OCI-LY1 (cell line): ENCODE measurements at regions not wholly inside any gene's neighbourhood (a gene's known extent, or its start where the extent isn't known, plus 50 kb on each side); places are given as distances from the start of the nearest gene placed in this dataset.

Experiments
- H2AFZ ChIP-seq: fragments of 200-600 bp; sonication (generic), shearing (Covaris generic); 2 replicates; pipeline ENCODE4 v1.6.0; 2014; ENCODE audit warnings: antibody characterized with exemption, mild to moderate bottlenecking, low read length
- H3F3A ChIP-seq: fragments of 200-600 bp; sonication (generic), shearing (Covaris generic); 2 replicates; pipeline ENCODE4 v1.6.0; 2014; ENCODE audit warnings: mild to moderate bottlenecking, antibody characterized with exemption, low read length, moderate library complexity; ENCODE audit not compliant: insufficient read depth
- H3K27ac ChIP-seq: fragments of 200-600 bp; sonication (generic); 2 replicates; pipeline ENCODE4 v1.5.1; 2014; ENCODE audit warnings: low read length, mixed run types, mild to moderate bottlenecking, low read depth; ENCODE audit not compliant: poor library complexity, severe bottlenecking
- H3K27me3 ChIP-seq: fragments of 200-600 bp; sonication (generic); 2 replicates; pipeline ENCODE4 v1.6.0; 2014; ENCODE audit warnings: antibody characterized with exemption, mild to moderate bottlenecking, low read length, moderate library complexity; ENCODE audit not compliant: insufficient read depth
- H3K36me3 ChIP-seq: fragments of 200-600 bp; sonication (generic); 2 replicates; pipeline ENCODE4 v1.6.1; 2014; ENCODE audit warnings: mild to moderate bottlenecking, antibody characterized with exemption, low read length, moderate library complexity, mixed read lengths; ENCODE audit not compliant: insufficient read depth
- H3K4me1 ChIP-seq: fragments of 200-600 bp; sonication (generic); 2 replicates; pipeline ENCODE4 v1.5.1; 2014; ENCODE audit warnings: mild to moderate bottlenecking, low read length, moderate library complexity; ENCODE audit not compliant: insufficient read depth, severe bottlenecking
- H3K4me2 ChIP-seq: fragments of 200-600 bp; sonication (generic), shearing (Covaris generic); 2 replicates; pipeline ENCODE4 v1.6.1; 2014; ENCODE audit warnings: low read length
- H3K4me3 ChIP-seq: fragments of 200-600 bp; sonication (generic); 2 replicates; pipeline ENCODE4 v1.5.1; 2014; ENCODE audit warnings: low read length, low read depth, mild to moderate bottlenecking, mixed read lengths; ENCODE audit not compliant: poor library complexity, severe bottlenecking
- H3K79me2 ChIP-seq: fragments of 200-600 bp; shearing (Covaris generic); 2 replicates; pipeline ENCODE4 v1.6.1; 2016; ENCODE audit warnings: mixed run types, low read length, mixed read lengths; ENCODE audit not compliant: insufficient read depth
- H3K9ac ChIP-seq: fragments of 200-600 bp; sonication (generic), shearing (Covaris generic); 2 replicates; pipeline ENCODE4 v1.6.1; 2014; ENCODE audit warnings: mild to moderate bottlenecking, low read length, mixed read lengths
- H3K9me2 ChIP-seq: fragments of 200-600 bp; sonication (generic), shearing (Covaris generic); 2 replicates; pipeline ENCODE4 v1.6.1; 2014; ENCODE audit warnings: low read depth, mild to moderate bottlenecking, low read length, mixed read lengths
- H3K9me3 ChIP-seq: fragments of 200-600 bp; shearing (Covaris generic); 2 replicates; pipeline ENCODE4 v1.6.1; 2014; ENCODE audit warnings: low read length, mixed read lengths
- H4K20me1 ChIP-seq: fragments of 200-600 bp; sonication (generic), shearing (Covaris generic); 2 replicates; pipeline ENCODE4 v1.6.0; 2016; ENCODE audit warnings: mild to moderate bottlenecking, low read length; ENCODE audit not compliant: insufficient read depth
- EZH2 ChIP-seq: fragments of 200-600 bp; sonication (generic), shearing (Covaris generic); IDR thresholded peaks from 2 replicates; pipeline ENCODE4 v1.8.0; 2017; ENCODE audit warnings: borderline replicate concordance, mixed run types, mild to moderate bottlenecking, antibody characterized with exemption, low read length, moderate library complexity, mixed read lengths
- TF ChIP-seq, protein P1 (sequence below): fragments of 200-600 bp; sonication (generic), shearing (Covaris generic); IDR thresholded peaks from 2 replicates; pipeline ENCODE4 v1.5.1; 2017; ENCODE audit warnings: mild to moderate bottlenecking, antibody characterized with exemption, low read length, moderate library complexity, mixed read lengths

DNA sequence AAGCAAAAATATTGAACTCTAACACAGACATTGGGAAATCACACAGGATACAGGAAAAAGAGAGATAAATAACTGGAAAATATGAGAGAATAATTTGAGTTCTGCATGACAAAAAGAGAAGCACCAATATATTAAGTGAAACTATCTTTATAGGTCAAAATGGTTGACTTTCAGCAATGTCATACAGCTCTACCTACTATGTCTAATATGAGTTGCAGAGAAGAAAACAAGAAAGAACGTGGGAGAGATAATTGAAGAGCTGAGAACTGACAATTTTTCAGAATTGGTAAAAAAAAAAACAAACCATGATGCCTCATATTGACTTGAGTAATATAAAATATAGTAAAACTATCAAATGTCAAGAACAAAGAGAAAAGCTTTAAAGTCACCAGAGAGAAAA lies 221.7 kb downstream of the BCL11B start:
- Histone ChIP-seq H4K20me1 (no peaks in the 10 kb centered on the region), H2AFZ (no peak overlapping the region), H3K4me1 (no peaks in the 10 kb centered on the region), H3K27me3 (no peaks in the 10 kb centered on the region), H3K4me2 (no peak overlapping the region), H3K9ac (no peak overlapping the region), H3K36me3 (no peaks in the 10 kb centered on the region), H3F3A (no peaks in the 10 kb centered on the region), H3K9me2 (no peaks in the 10 kb centered on the region), H3K79me2 (no peaks in the 10 kb centered on the region), H3K27ac (no peak overlapping the region), H3K9me3 (no peaks in the 10 kb centered on the region), H3K4me3 (no peak overlapping the region)
- no peak for TF ChIP-seq EZH2
- TF ChIP-seq, protein P1, sequence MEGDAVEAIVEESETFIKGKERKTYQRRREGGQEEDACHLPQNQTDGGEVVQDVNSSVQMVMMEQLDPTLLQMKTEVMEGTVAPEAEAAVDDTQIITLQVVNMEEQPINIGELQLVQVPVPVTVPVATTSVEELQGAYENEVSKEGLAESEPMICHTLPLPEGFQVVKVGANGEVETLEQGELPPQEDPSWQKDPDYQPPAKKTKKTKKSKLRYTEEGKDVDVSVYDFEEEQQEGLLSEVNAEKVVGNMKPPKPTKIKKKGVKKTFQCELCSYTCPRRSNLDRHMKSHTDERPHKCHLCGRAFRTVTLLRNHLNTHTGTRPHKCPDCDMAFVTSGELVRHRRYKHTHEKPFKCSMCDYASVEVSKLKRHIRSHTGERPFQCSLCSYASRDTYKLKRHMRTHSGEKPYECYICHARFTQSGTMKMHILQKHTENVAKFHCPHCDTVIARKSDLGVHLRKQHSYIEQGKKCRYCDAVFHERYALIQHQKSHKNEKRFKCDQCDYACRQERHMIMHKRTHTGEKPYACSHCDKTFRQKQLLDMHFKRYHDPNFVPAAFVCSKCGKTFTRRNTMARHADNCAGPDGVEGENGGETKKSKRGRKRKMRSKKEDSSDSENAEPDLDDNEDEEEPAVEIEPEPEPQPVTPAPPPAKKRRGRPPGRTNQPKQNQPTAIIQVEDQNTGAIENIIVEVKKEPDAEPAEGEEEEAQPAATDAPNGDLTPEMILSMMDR, result no peak

DNA sequence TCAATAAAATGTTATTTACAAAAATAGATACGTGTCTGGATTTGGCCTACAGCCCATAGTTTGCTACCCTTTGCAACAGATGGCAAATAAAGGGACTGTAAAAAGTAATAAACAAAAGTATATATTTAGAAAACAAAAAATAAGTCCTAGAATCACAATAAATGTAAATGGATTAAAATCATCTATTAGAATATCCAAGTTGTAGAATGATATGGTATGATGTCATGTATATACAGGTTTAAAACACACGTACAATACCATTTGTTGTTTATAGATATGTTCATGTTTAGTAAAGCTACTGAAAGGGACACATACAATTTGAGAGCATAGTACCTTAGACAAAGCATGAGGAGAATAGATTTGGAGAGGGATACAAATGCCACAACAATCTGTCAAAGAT lies 219.5 kb downstream of the BCL11B start:
- H2AFZ ChIP-seq, result no peak overlapping the region
- no peak overlapping the region for H3K4me2 ChIP-seq
- no peaks in the 10 kb centered on the region for H3K27me3 ChIP-seq
- H3K4me1 ChIP-seq, result no peaks in the 10 kb centered on the region
- no peaks in the 10 kb centered on the region for H3K36me3 ChIP-seq
- no peaks in the 10 kb centered on the region for H3K79me2 ChIP-seq
- no peaks in the 10 kb centered on the region for H3K9me3 ChIP-seq
- H3K27ac ChIP-seq, result no peak overlapping the region
- no peak overlapping the region for H3K4me3 ChIP-seq
- no peaks in the 10 kb centered on the region for H3F3A ChIP-seq
- no peaks in the 10 kb centered on the region for H4K20me1 ChIP-seq
- H3K9ac ChIP-seq, result no peak overlapping the region
- TF ChIP-seq, protein P1, result no peak
- no peak for TF ChIP-seq EZH2
- H3K9me2 ChIP-seq, result no peaks in the 10 kb centered on the region

DNA sequence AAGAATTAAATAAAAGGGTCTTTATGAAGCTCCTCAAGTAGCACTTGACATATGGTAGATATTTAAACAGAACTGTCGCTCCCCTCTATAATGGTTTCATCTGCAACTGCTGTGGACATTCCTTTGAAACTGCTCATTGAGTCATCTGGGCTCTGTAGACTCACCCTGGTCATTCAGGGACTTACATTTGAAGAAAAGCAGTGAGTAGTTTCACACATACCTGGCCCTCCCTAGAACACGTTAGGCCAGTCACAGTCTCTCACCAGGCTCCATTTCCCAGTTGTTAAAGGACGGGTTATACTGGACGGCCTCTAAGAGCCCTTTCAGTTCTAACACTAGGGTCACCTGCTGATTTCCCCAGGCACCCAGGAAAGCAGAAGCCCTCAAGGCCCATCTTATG lies 217.0 kb downstream of the BCL11B start:
- Histone ChIP-seq H3K4me3 (no peak overlapping the region), H3K9me2 (no peaks in the 10 kb centered on the region), H3K27ac (no peak overlapping the region), H3K9ac (no peak overlapping the region), H3K27me3 (no peaks in the 10 kb centered on the region), H3K36me3 (no peaks in the 10 kb centered on the region), H2AFZ (no peak overlapping the region), H3K79me2 (no peaks in the 10 kb centered on the region), H3K9me3 (no peaks in the 10 kb centered on the region), H3F3A (no peaks in the 10 kb centered on the region), H3K4me2 (no peak overlapping the region), H3K4me1 (no peaks in the 10 kb centered on the region), H4K20me1 (no peaks in the 10 kb centered on the region)
- TF ChIP-seq, protein P1, result no peak
- no peak for TF ChIP-seq EZH2
